ENCODE measurements at regions not wholly inside any gene's neighbourhood (a gene's known extent, or its start where the extent isn't known, plus 50 kb on each side); places are given as distances from the start of the nearest gene placed in this dataset.

GRCh38 chr11:129324533-129325175, 51.0 kb upstream of the BARX2 start:
- no peak for DNase-seq

GRCh38 chr11:129323896-129324502, 51.6 kb upstream of the BARX2 start:
- no peak for DNase-seq

GRCh38 chr11:129322941-129323340, 52.7 kb upstream of the BARX2 start:
- no peak for DNase-seq

GRCh38 chr11:129321076-129321475, 54.6 kb upstream of the BARX2 start:
- no peak for DNase-seq

- no peak for DNase-seq
Measured at GRCh38 chr11:129320494-129320893, 55.2 kb upstream of the BARX2 start.

GRCh38 chr11:129319751-129320150, 55.9 kb upstream of the BARX2 start:
- DNase-seq, result no peak

GRCh38 chr11:129319201-129319600, 56.4 kb upstream of the BARX2 start:
- DNase-seq, result no peak

GRCh38 chr11:129317571-129317970, 58.1 kb upstream of the BARX2 start:
- no peak for DNase-seq

- no peak for DNase-seq
Measured at GRCh38 chr11:129316781-129317180, 58.9 kb upstream of the BARX2 start.

- DNase-seq, result peak; percentile 20
Measured at GRCh38 chr11:129315781-129316579, 59.7 kb upstream of the BARX2 start.

GRCh38 chr11:129314371-129314770, 61.3 kb upstream of the BARX2 start:
- no peak for DNase-seq

- DNase-seq, result peak; percentile 28
Measured at GRCh38 chr11:129313541-129314297, 61.9 kb upstream of the BARX2 start.

- no peak for DNase-seq
Measured at GRCh38 chr11:129312730-129313503, 62.7 kb upstream of the BARX2 start.

GRCh38 chr11:129308241-129308865, 67.3 kb upstream of the BARX2 start:
- no peak for DNase-seq

- DNase-seq, result no peak
Measured at GRCh38 chr11:129307162-129307561, 68.5 kb upstream of the BARX2 start.

GRCh38 chr11:129302386-129303101, 73.1 kb upstream of the BARX2 start:
- DNase-seq, result no peak

GRCh38 chr11:129300099-129300498, 75.5 kb upstream of the BARX2 start:
- no peak for DNase-seq

- no peak for DNase-seq
Measured at GRCh38 chr11:129298988-129299387, 76.7 kb upstream of the BARX2 start.

GRCh38 chr11:129295746-129296145, 79.9 kb upstream of the BARX2 start:
- DNase-seq, result no peak

GRCh38 chr11:129292771-129293170, 82.9 kb upstream of the BARX2 start:
- no peak for DNase-seq

GRCh38 chr11:129292092-129292491, 83.6 kb upstream of the BARX2 start:
- DNase-seq, result no peak

Data from NCI-H2081 treated with DMSO at 0.1 percent for 48 hours (cell line).